Panc1 (cell line): ENCODE measurements at regions not wholly inside any gene's neighbourhood (a gene's known extent, or its start where the extent isn't known, plus 50 kb on each side); places are given as distances from the start of the nearest gene placed in this dataset.

Experiments
- ATAC-seq: fragments of 200-7000 bp; cut with Tn5 transposase; 2 replicates; pipeline ENCODE4 v1.9.1; 2020; ENCODE audit warnings: mild to moderate bottlenecking, moderate library complexity
- BruUV-seq: library from RNA; stranded (reverse); fragments of 400-500 nt; replicated peaks from 2 replicates; lab custom pipeline; 2021; lab: Mats Ljungman, UMichigan
- CTCF ChIA-PET: fragments of 300-600 bp; sonication (Branson Sonifier 250); formaldehyde crosslinking; loops from one replicate; lab custom pipeline; 2022; ENCODE audit warnings: antibody characterized with exemption; lab: Charles Lee
- POLR2A ChIA-PET: fragments of 300-600 bp; sonication (Branson Sonifier 250); formaldehyde crosslinking; loops from one replicate; lab custom pipeline; 2022; ENCODE audit warnings: antibody characterized with exemption; lab: Charles Lee
- DNase-seq: peaks from one replicate; pipeline ENCODE4 v3.0.0-alpha.2; 2010; ENCODE audit warnings: low read depth, low spot score
- H3K27ac ChIP-seq: 2 replicates; pipeline ENCODE4 v1.5.1; 2011; ENCODE audit warnings: mild to moderate bottlenecking, low read length, inconsistent platforms
- H3K27me3 ChIP-seq: fragments of 200-500 bp; sonication (Bioruptor generic); 2 replicates; pipeline ENCODE4 v1.6.0; 2014; ENCODE audit warnings: low read length, inconsistent platforms; ENCODE audit not compliant: control insufficient read depth, insufficient read depth
- H3K36me3 ChIP-seq: fragments of 200-500 bp; sonication (Bioruptor generic); 2 replicates; pipeline ENCODE4 v1.5.1; 2014; ENCODE audit warnings: inconsistent platforms, mild to moderate bottlenecking, low read length, moderate library complexity; ENCODE audit not compliant: control insufficient read depth, insufficient read depth
- H3K4me1 ChIP-seq: 2 replicates; pipeline ENCODE4 v1.5.1; 2011; ENCODE audit warnings: inconsistent platforms, mild to moderate bottlenecking, low read length, moderate library complexity; ENCODE audit not compliant: control insufficient read depth, insufficient read depth
- H3K4me3 ChIP-seq, 2 experiments: 2 replicates each; pipeline ENCODE4 v1.5.1; 2011 to 2012; ENCODE audit warnings: low read depth in 2 of 2, low read length in 2 of 2, mild to moderate bottlenecking in 2 of 2, inconsistent platforms in 1 of 2, moderate library complexity in 1 of 2
- H3K9me3 ChIP-seq: fragments of 200-500 bp; sonication (Bioruptor generic); 2 replicates; pipeline ENCODE4 v1.5.1; 2014; ENCODE audit warnings: low read depth, mild to moderate bottlenecking, inconsistent platforms, low read length, moderate library complexity; ENCODE audit not compliant: control insufficient read depth, insufficient read depth
- POLR2AphosphoS5 ChIP-seq: IDR thresholded peaks from 2 replicates; pipeline ENCODE4 v1.6.1; 2012; ENCODE audit warnings: mild to moderate bottlenecking, low read depth, low read length, moderate library complexity
- SIN3A ChIP-seq: IDR thresholded peaks from 2 replicates; pipeline ENCODE4 v1.6.1; 2012; ENCODE audit warnings: low read depth, mild to moderate bottlenecking, low read length, moderate library complexity, borderline replicate concordance; ENCODE audit not compliant: insufficient read depth
- TCF7L2 ChIP-seq: IDR thresholded peaks from 2 replicates; pipeline ENCODE4 v1.6.1; 2011; ENCODE audit warnings: mild to moderate bottlenecking, low read depth, low read length, inconsistent platforms
- in situ Hi-C: cut with HindIII; loops from 2 replicates; pipeline ENCODE4 v1.10.0; 2016; ENCODE audit warnings: low sequenced_read_pairs, low pct_unique_long_range_greater_than_20kb
- intact Hi-C: fragments of 100-400 bp; cut with micrococcal nuclease; formaldehyde crosslinking; loops from one replicate; pipeline ENCODE4 v1.10.0; 2022; ENCODE audit not compliant: unreplicated experiment
- TF ChIP-seq, protein P1 (sequence below): fragments of 450-650 bp; IDR thresholded peaks from 2 replicates; pipeline ENCODE4 v1.5.1; 2017; ENCODE audit warnings: mild to moderate bottlenecking
- TF ChIP-seq, protein P2 (sequence below), 2 experiments: IDR thresholded peaks; 2 replicates each; pipeline ENCODE4 v1.6.1; 2011 to 2012; ENCODE audit warnings: low read depth in 2 of 2, control low read depth in 1 of 2, low read length in 1 of 2, mild to moderate bottlenecking in 1 of 2, moderate library complexity in 1 of 2; ENCODE audit not compliant: insufficient read depth in 1 of 2

DNA sequence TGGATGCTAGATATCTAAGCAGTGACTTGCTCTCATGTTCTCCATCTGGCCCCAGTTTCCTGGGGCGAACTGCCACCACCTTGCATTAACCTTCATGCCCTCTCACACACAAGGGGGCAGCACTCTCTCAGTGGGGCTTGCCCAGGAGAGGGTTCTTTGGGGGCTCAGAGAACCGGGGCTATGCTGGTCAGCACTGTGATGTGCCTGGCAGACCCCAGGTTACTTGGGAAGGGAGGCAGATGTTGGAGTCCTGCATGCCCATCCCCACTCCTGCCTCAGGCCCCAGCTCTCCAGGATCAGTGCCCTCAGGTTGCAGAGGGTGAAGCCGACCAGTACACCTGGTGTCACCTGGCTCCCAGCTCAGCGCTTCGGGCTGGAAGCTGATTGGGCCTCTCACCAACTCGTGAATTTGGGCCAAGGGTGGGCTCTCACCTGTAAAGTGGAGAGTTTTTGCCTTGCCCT is 396.2 kb upstream of the HS6ST1 start:
- ChIA-PET CTCF (no interaction called here), POLR2A (no interaction called here)
- peaks cover 9% of the 10 kb centered on the region for H3K27me3 ChIP-seq
- intact Hi-C loops = no loop called here
- H3K4me3 ChIP-seq = no peak overlapping the region
- no peak overlapping the region for H3K27ac ChIP-seq
- no TSS peak for BruUV-seq
- H3K9me3 ChIP-seq = no peaks in the 10 kb centered on the region
- in situ Hi-C loops = no loop called here
- DNase-seq (no peak), ATAC-seq (no peak)
- H3K4me1 ChIP-seq = no peaks in the 10 kb centered on the region
- TF ChIP-seq TCF7L2 = no peak
- TF ChIP-seq, protein P1, sequence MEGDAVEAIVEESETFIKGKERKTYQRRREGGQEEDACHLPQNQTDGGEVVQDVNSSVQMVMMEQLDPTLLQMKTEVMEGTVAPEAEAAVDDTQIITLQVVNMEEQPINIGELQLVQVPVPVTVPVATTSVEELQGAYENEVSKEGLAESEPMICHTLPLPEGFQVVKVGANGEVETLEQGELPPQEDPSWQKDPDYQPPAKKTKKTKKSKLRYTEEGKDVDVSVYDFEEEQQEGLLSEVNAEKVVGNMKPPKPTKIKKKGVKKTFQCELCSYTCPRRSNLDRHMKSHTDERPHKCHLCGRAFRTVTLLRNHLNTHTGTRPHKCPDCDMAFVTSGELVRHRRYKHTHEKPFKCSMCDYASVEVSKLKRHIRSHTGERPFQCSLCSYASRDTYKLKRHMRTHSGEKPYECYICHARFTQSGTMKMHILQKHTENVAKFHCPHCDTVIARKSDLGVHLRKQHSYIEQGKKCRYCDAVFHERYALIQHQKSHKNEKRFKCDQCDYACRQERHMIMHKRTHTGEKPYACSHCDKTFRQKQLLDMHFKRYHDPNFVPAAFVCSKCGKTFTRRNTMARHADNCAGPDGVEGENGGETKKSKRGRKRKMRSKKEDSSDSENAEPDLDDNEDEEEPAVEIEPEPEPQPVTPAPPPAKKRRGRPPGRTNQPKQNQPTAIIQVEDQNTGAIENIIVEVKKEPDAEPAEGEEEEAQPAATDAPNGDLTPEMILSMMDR = peak; percentile 32
- no peaks in the 10 kb centered on the region for H3K36me3 ChIP-seq

DNA sequence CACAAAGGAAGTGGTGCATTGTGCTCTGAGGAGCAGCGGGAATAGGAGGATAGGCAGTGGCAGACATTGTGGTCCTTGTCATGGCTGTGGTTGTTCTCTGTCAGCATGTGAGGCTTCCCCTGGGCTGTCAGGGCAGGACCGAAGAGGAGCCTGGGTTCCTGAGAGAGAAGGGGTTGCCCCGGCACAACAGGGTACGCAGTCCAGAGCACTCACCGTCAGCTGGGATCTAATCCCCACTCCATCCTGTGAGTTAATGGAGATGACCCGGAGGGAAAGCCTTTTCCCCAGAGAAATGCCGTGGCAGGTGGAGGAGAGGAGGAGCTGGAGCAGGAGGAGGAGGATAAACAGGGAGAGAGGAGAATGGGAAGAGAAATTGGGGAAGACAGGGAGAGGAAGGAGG is 396.7 kb upstream of the HS6ST1 start:
- in situ Hi-C loops = no loop called here

More for the DNA sequence above, 396.7 kb upstream of the HS6ST1 start:
- no peaks in the 10 kb centered on the region for H3K4me1 ChIP-seq
- CTCF ChIA-PET = interaction anchor here (0.6 kb wide), 1 partner anchor 16 kb away, joined by 4 read pairs; no protein-coding TSS in a partner anchor
- H3K4me3 ChIP-seq = no peak overlapping the region
- no peak overlapping the region for H3K27ac ChIP-seq
- POLR2A ChIA-PET = no interaction called here
- no peaks in the 10 kb centered on the region for H3K36me3 ChIP-seq
- BruUV-seq = no TSS peak
- H3K27me3 ChIP-seq = peaks cover 9% of the 10 kb centered on the region
- no peak for TF ChIP-seq SIN3A
- TF ChIP-seq, protein P2, sequence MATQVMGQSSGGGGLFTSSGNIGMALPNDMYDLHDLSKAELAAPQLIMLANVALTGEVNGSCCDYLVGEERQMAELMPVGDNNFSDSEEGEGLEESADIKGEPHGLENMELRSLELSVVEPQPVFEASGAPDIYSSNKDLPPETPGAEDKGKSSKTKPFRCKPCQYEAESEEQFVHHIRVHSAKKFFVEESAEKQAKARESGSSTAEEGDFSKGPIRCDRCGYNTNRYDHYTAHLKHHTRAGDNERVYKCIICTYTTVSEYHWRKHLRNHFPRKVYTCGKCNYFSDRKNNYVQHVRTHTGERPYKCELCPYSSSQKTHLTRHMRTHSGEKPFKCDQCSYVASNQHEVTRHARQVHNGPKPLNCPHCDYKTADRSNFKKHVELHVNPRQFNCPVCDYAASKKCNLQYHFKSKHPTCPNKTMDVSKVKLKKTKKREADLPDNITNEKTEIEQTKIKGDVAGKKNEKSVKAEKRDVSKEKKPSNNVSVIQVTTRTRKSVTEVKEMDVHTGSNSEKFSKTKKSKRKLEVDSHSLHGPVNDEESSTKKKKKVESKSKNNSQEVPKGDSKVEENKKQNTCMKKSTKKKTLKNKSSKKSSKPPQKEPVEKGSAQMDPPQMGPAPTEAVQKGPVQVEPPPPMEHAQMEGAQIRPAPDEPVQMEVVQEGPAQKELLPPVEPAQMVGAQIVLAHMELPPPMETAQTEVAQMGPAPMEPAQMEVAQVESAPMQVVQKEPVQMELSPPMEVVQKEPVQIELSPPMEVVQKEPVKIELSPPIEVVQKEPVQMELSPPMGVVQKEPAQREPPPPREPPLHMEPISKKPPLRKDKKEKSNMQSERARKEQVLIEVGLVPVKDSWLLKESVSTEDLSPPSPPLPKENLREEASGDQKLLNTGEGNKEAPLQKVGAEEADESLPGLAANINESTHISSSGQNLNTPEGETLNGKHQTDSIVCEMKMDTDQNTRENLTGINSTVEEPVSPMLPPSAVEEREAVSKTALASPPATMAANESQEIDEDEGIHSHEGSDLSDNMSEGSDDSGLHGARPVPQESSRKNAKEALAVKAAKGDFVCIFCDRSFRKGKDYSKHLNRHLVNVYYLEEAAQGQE (IDR thresholded peaks at IDR 0.05; ENCODE audit: insufficient read depth in 1 of 2, low read depth in 2 of 2, low read length in 1 of 2) = no peak
- TF ChIP-seq, protein P1 = no peak
- no peak for TF ChIP-seq TCF7L2
- TF ChIP-seq POLR2AphosphoS5 = no peak
- no peak for ATAC-seq
- no peaks in the 10 kb centered on the region for H3K9me3 ChIP-seq
- DNase-seq = no peak
- intact Hi-C loops = no loop called here
